ENCODE measurements at regions not wholly inside any gene's neighbourhood (a gene's known extent, or its start where the extent isn't known, plus 50 kb on each side); places are given as distances from the start of the nearest gene placed in this dataset.

- Mint-ChIP-seq H3K36me3 (ENCODE audit: insufficient read depth, unreplicated experiment) (no peaks in the 10 kb centered on the region), H3K27ac (ENCODE audit: unreplicated experiment) (no peak overlapping the region), H3K4me3 (ENCODE audit: unreplicated experiment) (no peak overlapping the region), H3K4me1 (ENCODE audit: low read depth, unreplicated experiment) (no peaks in the 10 kb centered on the region), H3K27me3 (ENCODE audit: insufficient read depth, unreplicated experiment) (no peaks in the 10 kb centered on the region), H3K9me3 (ENCODE audit: unreplicated experiment) (no peaks in the 10 kb centered on the region)
- Histone ChIP-seq H3K4me1 (no peaks in the 10 kb centered on the region), H3K9me3 (no peaks in the 10 kb centered on the region), H3K27me3 (replicated peaks; ENCODE audit: control insufficient read depth, insufficient read depth, low read length) (no peaks in the 10 kb centered on the region; the same call in 1 of the 2 replicates), H3K36me3 (ENCODE audit: control insufficient read depth, insufficient read depth, low read length) (no peaks in the 10 kb centered on the region), H3K4me3 (ENCODE audit: low read depth, low read length) (no peak overlapping the region)
- no TSS peak for BruUV-seq (replicated peaks)
- TF ChIP-seq CTCF (IDR thresholded peaks at IDR 0.05; ENCODE audit: insufficient read depth in 1 of 2, low read depth in 1 of 2, low read length in 1 of 2, severe bottlenecking in 1 of 2, unreplicated experiment in 1 of 2) = no peak
- POLR2A ChIA-PET = no interaction called here
- CTCF ChIA-PET = no interaction called here
- intact Hi-C loops (cut with micrococcal nuclease; ENCODE audit: unreplicated experiment) = no loop called here
- no peak for DNase-seq
These were observed 182.0 kb upstream of the FAM241A start for GRCh38 chr4:111963158-111963700.

DNA sequence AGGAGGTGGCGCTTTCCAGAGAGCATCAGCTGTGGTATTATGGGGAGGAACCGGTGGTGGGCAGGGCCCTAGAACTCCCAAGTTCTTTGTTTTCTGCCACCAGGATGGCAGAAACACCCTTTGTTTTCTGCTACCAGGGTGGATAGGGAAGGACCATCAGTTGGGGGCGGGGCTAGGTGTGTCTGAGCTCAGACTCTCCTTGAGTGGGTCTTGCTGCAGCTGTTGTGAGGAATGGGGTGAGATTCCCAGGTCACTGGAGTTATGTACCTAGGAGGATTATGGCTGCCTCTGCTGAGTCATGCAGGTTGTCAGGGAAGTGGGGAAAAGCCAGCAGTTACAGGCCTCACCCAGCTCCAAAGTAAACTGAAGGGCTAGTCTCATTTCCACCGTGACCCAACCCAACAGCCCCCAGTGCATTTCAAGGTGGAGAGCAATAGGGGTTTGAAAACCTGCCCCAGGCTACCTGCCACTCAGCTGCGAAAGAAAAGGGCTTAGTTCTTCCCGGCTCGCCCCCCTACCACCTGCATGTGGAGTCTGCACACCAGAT is 167.8 kb upstream of the FAM241A start:
- no peak for TF ChIP-seq CTCF (IDR thresholded peaks at IDR 0.05; ENCODE audit: insufficient read depth in 1 of 2, low read depth in 1 of 2, low read length in 1 of 2, severe bottlenecking in 1 of 2, unreplicated experiment in 1 of 2)
- H3K4me3 ChIP-seq (ENCODE audit: low read depth, low read length) = no peak overlapping the region
- no peaks in the 10 kb centered on the region for H3K27me3 ChIP-seq (replicated peaks; ENCODE audit: control insufficient read depth, insufficient read depth, low read length)
- no peak for DNase-seq
- Mint-ChIP-seq H3K9me3 (ENCODE audit: unreplicated experiment) (peaks cover 10% of the 10 kb centered on the region), H3K27me3 (ENCODE audit: insufficient read depth, unreplicated experiment) (peaks cover 6% of the 10 kb centered on the region), H3K4me1 (ENCODE audit: low read depth, unreplicated experiment) (no peaks in the 10 kb centered on the region), H3K4me3 (ENCODE audit: unreplicated experiment) (no peak overlapping the region), H3K27ac (ENCODE audit: unreplicated experiment) (no peak overlapping the region), H3K36me3 (ENCODE audit: insufficient read depth, unreplicated experiment) (no peaks in the 10 kb centered on the region)
- BruUV-seq (replicated peaks) = no TSS peak
- H3K36me3 ChIP-seq (ENCODE audit: control insufficient read depth, insufficient read depth, low read length) = no peaks in the 10 kb centered on the region
- ChIA-PET CTCF (no interaction called here), POLR2A (no interaction called here)
- no peaks in the 10 kb centered on the region for H3K9me3 ChIP-seq
- H3K4me1 ChIP-seq = no peaks in the 10 kb centered on the region
- intact Hi-C loops (cut with micrococcal nuclease; ENCODE audit: unreplicated experiment) = no loop called here

DNA sequence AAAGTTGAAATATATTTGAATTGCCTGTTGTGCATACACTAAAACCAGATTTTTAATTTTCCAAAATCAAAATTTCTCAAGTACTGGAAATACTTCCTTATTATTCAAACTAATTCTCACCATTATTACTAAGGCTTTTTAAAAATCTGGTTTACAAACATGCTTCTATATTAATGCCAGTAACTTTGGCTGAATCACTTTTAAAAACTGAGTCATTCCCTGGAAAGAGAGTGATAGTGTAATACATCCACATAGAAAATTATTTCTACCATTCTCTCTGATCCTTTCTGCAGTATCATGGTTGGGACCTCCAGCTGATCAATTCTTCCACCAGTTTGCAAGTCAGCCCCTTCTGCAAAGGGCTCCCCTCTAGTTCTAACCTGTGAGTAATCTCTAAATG is 165.3 kb upstream of the FAM241A start:
- intact Hi-C loops (cut with micrococcal nuclease; ENCODE audit: unreplicated experiment) = no loop called here
- Histone ChIP-seq H3K9me3 (no peaks in the 10 kb centered on the region), H3K4me1 (no peaks in the 10 kb centered on the region), H3K27me3 (replicated peaks; ENCODE audit: control insufficient read depth, insufficient read depth, low read length) (no peaks in the 10 kb centered on the region), H3K4me3 (ENCODE audit: low read depth, low read length) (no peak overlapping the region), H3K36me3 (ENCODE audit: control insufficient read depth, insufficient read depth, low read length) (no peaks in the 10 kb centered on the region)
- peaks cover 4% of the 10 kb centered on the region for H3K9me3 Mint-ChIP-seq (ENCODE audit: unreplicated experiment)
- no peak overlapping the region for H3K27ac Mint-ChIP-seq (ENCODE audit: unreplicated experiment)
- ChIA-PET POLR2A (no interaction called here), CTCF (no interaction called here)
- no peak for DNase-seq
- H3K27me3 Mint-ChIP-seq (ENCODE audit: insufficient read depth, unreplicated experiment) = peaks cover 4% of the 10 kb centered on the region
- BruUV-seq (replicated peaks) = no TSS peak
- no peak overlapping the region for H3K4me3 Mint-ChIP-seq (ENCODE audit: unreplicated experiment)
- no peaks in the 10 kb centered on the region for H3K36me3 Mint-ChIP-seq (ENCODE audit: insufficient read depth, unreplicated experiment)
- TF ChIP-seq CTCF (IDR thresholded peaks at IDR 0.05; ENCODE audit: insufficient read depth in 1 of 2, low read depth in 1 of 2, low read length in 1 of 2, severe bottlenecking in 1 of 2, unreplicated experiment in 1 of 2) = no peak
- H3K4me1 Mint-ChIP-seq (ENCODE audit: low read depth, unreplicated experiment) = no peaks in the 10 kb centered on the region
